H1 (cell line): ENCODE measurements at regions not wholly inside any gene's neighbourhood (a gene's known extent, or its start where the extent isn't known, plus 50 kb on each side); places are given as distances from the start of the nearest gene placed in this dataset.

Experiments used
- BACH1 ChIP-seq: IDR thresholded peaks from 2 replicates; pipeline ENCODE4 v1.6.1; 2012; ENCODE audit warnings: low read length, improper control_type of control experiment
- GABPA ChIP-seq: IDR thresholded peaks from 2 replicates; pipeline ENCODE4 v1.6.1; 2011; ENCODE audit warnings: mild to moderate bottlenecking, low read length, moderate library complexity, borderline replicate concordance; ENCODE audit not compliant: insufficient read depth
- GTF2F1 ChIP-seq: IDR thresholded peaks from 2 replicates; pipeline ENCODE4 v1.6.1; 2012; ENCODE audit warnings: low read depth, low read length, improper control_type of control experiment, borderline replicate concordance
- SIRT6 ChIP-seq: IDR thresholded peaks from one replicate; pipeline ENCODE4 v1.7.1; 2012; ENCODE audit warnings: low read length, inconsistent platforms
- TEAD4 ChIP-seq: IDR thresholded peaks from 2 replicates; pipeline ENCODE4 v1.6.1; 2012; ENCODE audit warnings: low read depth, low read length, inconsistent platforms, mixed read lengths
- TF ChIP-seq, protein P1 (sequence below): IDR thresholded peaks from 2 replicates; pipeline ENCODE4 v1.6.1; 2012; ENCODE audit warnings: low read length, inconsistent platforms

- TF ChIP-seq TEAD4 = no peak
- TF ChIP-seq, protein P1, sequence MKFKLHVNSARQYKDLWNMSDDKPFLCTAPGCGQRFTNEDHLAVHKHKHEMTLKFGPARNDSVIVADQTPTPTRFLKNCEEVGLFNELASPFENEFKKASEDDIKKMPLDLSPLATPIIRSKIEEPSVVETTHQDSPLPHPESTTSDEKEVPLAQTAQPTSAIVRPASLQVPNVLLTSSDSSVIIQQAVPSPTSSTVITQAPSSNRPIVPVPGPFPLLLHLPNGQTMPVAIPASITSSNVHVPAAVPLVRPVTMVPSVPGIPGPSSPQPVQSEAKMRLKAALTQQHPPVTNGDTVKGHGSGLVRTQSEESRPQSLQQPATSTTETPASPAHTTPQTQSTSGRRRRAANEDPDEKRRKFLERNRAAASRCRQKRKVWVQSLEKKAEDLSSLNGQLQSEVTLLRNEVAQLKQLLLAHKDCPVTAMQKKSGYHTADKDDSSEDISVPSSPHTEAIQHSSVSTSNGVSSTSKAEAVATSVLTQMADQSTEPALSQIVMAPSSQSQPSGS = no peak
- no peak for TF ChIP-seq SIRT6
- TF ChIP-seq GTF2F1 = no peak
- no peak for TF ChIP-seq GABPA
- TF ChIP-seq BACH1 = no peak
Observed at GRCh38 chr4:138439143-138439581, 197.0 kb upstream of the SLC7A11 start (continued).
